Daoy (cell line): ENCODE measurements at regions not wholly inside any gene's neighbourhood (a gene's known extent, or its start where the extent isn't known, plus 50 kb on each side); places are given as distances from the start of the nearest gene placed in this dataset.
A peak's percentile ranks its signal among the peaks of the same experiment; 100 is the strongest.
"Not testable (repeated sequence)": the region's sequence is repeated elsewhere in the genome, so short reads cannot be mapped to it uniquely, and the experiment has no call there.

Experiments used
- DNase-seq: peaks from one replicate; pipeline ENCODE4 v3.0.0-alpha.2; 2015; ENCODE audit warnings: low read depth

DNA sequence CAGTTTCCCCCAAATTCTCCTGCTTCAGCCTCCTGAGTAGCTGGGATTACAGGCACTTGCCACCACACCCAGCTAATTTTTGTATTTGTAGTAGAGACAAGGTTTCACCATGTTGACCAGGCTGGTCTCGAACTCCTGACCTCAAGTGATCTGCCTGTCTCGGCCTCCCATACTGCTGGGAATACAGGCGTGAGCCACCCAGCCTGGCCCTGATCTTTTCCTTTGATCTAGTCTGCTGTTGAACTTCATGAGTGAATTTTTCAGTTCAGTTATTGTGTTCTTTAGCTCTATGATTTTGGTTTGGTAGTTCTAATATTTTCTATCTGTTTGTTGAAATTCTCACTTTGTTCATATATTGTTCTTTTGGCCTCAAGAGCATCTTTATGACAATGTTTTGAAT lies 83.4 kb upstream of the RAP2C start:
- DNase-seq, result not testable (repeated sequence)

DNA sequence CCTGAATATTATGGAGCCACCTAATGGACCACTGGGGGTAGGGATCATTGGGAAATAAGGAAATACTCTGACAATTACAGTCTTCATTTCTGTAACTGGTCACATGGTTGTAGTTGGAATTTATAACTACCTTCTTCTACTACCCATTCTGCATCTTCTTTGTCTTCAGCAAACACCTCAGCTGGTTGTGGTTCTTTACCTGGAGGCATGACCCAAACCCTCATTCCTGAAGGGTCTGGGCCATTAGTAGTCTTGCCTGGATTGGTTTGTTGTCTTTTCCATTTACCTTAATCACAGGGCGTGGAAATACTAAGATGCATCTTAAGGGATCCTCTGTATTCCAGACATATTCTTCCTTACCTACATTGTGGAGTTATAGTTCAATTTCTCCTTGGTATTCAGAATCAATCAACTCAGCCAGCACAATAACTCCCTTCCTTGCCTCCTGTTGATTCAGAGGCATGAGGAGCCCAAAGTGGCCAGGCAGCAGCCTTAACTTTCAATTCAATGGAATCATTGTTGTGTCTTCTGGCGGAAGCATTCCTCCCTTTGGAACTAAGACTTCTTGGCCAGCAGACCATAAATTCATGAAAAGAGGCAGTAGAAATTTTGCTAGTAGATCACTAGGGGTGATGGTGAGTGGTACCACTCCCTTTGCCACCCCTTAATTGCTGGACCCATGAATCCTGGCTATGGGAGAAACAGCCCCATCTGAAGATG lies 75.7 kb upstream of the RAP2C start:
- no peak for DNase-seq

- no peak for DNase-seq
Observed at GRCh38 chrX:132294192-132294591, 74.9 kb upstream of the RAP2C start.

DNA sequence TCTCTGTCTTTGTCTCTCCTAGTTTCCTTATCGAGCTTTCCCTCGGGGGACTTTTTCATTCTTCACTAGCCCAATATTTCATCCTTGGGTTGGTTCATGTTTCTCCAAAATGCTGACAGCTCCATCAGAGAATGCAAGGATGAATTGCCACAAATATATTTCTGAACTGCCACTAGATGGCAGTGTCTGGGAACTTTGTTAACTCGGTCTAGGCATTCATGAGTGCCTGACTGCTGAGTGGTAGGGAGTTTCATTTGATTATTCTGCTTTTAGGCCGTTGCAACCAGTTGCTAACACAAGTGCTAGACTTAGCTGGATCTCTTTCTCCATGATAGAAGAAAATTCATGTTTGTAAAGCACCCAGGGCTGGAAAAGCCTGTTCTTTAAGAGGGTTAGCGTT lies 73.5 kb upstream of the RAP2C start:
- peak; percentile 23 for DNase-seq

- no peak for DNase-seq
Observed at GRCh38 chrX:132277953-132278614, 58.8 kb upstream of the RAP2C start.

DNA sequence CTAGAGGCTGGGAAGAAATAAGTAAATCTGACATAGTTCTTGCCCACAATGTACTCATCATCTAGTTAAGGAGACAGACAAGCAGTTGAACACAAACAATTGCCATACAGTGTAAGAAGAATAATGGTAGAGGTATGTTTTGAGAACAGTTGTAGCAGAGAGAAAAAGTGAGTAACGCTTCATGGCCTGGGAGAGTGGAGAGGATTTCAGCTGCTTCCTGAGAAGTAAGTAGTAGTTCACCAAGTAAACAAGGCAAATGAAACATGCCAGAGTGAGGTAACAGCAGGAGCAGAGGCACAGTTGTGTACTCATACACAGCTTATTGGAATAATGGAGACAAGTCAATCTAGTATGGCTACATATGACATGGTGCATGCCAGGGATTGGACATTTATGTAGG lies 53.6 kb upstream of the RAP2C start:
- no peak for DNase-seq

DNA sequence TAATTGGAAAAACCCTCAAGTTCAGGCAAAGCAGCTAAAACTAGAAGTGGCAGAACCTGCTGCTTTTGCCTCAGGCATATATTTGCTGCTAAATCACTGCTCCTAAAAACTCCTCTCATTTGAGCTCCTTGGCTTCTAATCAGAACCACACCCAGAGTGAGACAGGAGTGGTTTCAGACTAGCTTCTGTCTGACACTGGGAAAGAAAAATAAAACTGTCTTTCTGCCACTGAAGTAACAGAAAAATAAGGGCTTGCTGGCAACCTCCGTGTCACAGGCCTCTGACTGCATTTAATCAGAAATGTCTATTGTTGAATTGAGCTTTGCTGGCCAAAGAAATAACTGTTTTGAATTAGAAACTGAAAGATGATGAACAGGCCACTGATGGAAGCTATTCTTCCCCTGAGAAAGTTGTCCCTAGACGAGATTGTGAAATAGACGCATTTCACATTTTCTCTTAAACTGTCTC lies 52.1 kb upstream of the RAP2C start:
- no peak for DNase-seq

GRCh38 chrX:132270699-132271098 lies 51.5 kb upstream of the RAP2C start:
- DNase-seq, result peak; percentile 57

DNA sequence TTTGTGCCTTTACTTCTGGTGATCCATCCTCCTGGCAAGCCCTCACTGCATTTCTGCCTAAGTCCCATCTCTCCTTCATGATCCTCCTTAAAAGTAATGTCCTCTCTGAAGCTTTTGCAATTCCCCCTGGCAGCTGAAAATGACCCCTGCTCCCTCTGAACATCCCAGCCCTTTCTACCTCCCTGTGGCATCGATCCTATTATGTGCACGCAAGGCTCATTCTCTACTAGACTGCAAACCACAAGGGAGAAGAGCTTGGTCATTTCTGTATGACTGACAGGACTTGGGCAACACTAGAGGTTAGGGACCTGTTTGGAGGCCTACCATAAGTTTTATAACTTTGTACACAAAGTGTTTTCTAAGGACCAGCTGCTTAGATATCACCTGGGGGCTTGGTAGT lies 50.8 kb upstream of the RAP2C start:
- DNase-seq, result no peak
